Fibroblast of the aortic adventitia (primary cell): ENCODE measurements at regions not wholly inside any gene's neighbourhood (a gene's known extent, or its start where the extent isn't known, plus 50 kb on each side); places are given as distances from the start of the nearest gene placed in this dataset.

ENCODE experiments used
- DNase-seq: peaks from one replicate; pipeline ENCODE4 v3.0.0-alpha.2; 2010; ENCODE audit warnings: low read depth
- H3K4me3 ChIP-seq: 2 replicates; pipeline ENCODE4 v1.5.1; 2011; ENCODE audit warnings: low read depth, mild to moderate bottlenecking, control low read depth, low read length, moderate library complexity
- TF ChIP-seq, protein P1 (sequence below): IDR thresholded peaks from 2 replicates; pipeline ENCODE4 v1.5.1; 2011; ENCODE audit warnings: mild to moderate bottlenecking, low read length, control low read depth, inconsistent platforms; ENCODE audit not compliant: insufficient read depth

DNA sequence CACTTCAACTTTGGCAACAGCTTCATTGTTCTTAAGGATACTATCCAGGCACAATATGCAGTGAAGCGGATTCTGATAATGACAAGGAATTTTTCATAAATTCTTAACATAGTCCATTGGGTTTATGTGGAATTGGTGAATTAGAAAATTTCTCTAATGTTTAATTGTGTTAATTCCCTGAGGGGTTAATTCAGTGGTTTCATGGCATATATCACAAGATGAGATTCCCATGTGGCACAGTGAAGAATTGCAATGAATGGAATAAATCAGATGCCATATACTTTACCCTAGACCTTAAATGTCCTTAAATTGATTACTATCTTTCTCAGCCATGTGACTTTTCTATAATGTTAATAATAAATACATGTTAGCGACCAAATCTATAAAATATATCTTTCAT lies 1244.1 kb downstream of the ROBO2 start:
- no peak overlapping the region for H3K4me3 ChIP-seq
- TF ChIP-seq, protein P1, sequence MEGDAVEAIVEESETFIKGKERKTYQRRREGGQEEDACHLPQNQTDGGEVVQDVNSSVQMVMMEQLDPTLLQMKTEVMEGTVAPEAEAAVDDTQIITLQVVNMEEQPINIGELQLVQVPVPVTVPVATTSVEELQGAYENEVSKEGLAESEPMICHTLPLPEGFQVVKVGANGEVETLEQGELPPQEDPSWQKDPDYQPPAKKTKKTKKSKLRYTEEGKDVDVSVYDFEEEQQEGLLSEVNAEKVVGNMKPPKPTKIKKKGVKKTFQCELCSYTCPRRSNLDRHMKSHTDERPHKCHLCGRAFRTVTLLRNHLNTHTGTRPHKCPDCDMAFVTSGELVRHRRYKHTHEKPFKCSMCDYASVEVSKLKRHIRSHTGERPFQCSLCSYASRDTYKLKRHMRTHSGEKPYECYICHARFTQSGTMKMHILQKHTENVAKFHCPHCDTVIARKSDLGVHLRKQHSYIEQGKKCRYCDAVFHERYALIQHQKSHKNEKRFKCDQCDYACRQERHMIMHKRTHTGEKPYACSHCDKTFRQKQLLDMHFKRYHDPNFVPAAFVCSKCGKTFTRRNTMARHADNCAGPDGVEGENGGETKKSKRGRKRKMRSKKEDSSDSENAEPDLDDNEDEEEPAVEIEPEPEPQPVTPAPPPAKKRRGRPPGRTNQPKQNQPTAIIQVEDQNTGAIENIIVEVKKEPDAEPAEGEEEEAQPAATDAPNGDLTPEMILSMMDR = no peak
- DNase-seq = no peak

DNA sequence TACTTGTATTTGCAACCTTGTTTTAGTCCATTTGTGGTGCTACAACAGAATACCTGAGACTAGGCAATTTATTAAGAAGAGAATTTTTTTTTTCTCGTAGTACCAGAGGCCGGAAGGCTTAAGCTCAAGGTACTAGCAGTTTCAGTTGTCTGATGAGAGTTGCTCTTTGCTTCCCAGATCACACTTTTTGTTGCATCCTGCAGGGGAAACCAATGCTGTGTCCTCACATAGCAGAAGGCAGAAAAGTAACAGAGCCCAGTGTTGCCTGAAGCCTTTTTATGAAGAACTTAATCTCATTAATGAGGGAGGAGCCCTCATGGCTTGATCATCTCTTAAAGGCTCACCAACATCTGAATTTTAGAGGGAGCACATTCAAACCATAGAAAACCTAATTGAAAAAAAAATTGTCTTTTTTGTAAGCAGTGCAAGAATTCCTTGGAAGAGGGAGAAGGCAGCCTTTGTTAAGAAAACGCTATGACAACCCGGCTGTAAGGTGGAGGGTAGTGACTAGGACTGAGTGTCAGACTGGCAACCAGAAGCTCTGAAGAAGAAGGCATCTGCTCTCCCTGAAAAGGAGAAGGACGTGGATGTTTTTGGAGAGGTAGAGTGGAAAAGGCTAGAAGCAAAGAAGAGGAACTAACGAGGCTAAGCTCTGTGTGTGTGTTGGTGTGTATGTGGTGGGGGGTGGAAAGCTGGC lies 1245.3 kb downstream of the ROBO2 start:
- H3K4me3 ChIP-seq = no peak overlapping the region
- no peak for DNase-seq
- TF ChIP-seq, protein P1 = no peak

DNA sequence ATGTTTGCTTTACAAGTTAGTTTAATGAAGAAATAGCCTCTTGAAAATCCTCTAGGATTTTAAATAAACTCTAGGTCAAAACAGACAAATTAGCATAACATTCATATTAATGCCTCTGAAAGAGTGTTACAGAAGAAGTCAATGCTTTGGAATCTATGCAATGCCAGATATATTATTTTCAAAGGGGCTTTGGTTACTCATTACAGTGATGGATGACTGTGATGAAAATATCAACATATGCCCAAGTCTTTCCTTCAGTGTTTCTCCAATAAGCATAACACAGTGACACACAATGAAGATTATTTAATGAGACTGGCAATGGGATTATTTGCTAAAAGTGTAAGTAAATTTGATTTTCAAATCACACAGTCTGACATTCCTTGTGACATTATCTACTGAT lies 1247.2 kb downstream of the ROBO2 start:
- no peak for DNase-seq
- TF ChIP-seq, protein P1 = no peak
- no peak overlapping the region for H3K4me3 ChIP-seq

DNA sequence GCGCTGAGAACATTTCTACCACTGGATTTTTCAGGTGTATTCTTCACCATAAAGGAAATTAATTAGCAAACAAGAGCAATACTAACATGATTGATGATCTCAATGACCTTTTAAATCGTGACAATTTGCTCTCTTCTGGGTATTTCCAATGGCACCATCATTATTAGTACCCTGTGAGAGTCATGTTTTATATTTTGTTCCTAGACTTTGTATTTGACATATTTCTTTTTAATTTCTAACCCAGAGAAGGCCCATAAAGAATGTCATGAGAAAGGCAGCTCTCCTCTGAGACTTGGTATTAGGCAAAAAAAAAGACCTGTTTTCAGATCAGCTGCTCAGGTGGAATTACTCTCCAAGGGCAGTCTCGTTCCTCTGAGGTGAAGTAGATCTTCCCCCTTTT lies 1253.4 kb downstream of the ROBO2 start:
- DNase-seq = no peak
- H3K4me3 ChIP-seq = no peak overlapping the region
- TF ChIP-seq, protein P1 = no peak

DNA sequence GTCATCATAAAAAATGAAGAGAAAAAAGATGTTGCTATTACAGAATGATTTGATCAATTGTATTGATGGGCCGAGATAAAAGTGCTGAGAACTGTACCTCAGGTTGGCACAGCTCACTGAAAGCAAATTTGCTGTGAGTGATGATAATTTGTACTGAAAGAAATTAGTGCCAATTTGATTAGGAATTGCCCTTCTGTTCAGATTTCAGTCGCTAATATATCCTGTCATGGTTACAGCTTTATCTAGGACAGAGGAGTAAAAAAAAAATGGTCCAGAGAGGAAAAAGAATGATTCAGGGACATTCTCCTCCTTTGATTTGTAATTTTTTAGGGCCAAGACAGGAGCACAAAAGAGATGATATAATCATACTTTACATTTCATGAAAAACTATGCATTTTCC lies 1264.2 kb downstream of the ROBO2 start:
- TF ChIP-seq, protein P1 = no peak
- DNase-seq = no peak
- H3K4me3 ChIP-seq = no peak overlapping the region

DNA sequence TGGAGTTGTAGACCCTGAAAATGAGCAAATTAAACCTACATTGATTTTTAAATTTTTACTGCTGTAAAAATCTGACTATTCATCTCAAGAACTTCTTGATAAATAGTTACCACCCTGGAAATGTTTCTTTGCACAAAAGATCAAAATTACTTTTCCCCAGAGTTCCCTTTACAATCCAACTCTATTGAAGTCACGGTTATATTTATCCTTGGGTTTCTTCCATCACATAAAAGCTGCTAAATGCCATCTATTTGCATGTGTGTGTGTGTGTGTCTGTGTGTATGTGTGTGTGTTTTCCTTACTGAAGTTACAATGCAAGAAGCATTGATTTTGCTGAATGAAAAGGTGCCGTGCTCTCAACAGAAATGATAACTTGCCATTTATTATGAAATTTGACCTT lies 1273.0 kb downstream of the ROBO2 start:
- no peak overlapping the region for H3K4me3 ChIP-seq
- no peak for DNase-seq

More for the DNA sequence above, 1273.0 kb downstream of the ROBO2 start:
- TF ChIP-seq, protein P1 = no peak
